T1000 (cell line): ENCODE measurements at regions not wholly inside any gene's neighbourhood (a gene's known extent, or its start where the extent isn't known, plus 50 kb on each side); places are given as distances from the start of the nearest gene placed in this dataset.
"Not testable (repeated sequence)": the region's sequence is repeated elsewhere in the genome, so short reads cannot be mapped to it uniquely, and the experiment has no call there.

Experiments used
- DNase-seq: peaks from one replicate; lab custom pipeline; 2025; ENCODE audit warnings: mixed read lengths; lab: John Stamatoyannopoulos, UW

DNA sequence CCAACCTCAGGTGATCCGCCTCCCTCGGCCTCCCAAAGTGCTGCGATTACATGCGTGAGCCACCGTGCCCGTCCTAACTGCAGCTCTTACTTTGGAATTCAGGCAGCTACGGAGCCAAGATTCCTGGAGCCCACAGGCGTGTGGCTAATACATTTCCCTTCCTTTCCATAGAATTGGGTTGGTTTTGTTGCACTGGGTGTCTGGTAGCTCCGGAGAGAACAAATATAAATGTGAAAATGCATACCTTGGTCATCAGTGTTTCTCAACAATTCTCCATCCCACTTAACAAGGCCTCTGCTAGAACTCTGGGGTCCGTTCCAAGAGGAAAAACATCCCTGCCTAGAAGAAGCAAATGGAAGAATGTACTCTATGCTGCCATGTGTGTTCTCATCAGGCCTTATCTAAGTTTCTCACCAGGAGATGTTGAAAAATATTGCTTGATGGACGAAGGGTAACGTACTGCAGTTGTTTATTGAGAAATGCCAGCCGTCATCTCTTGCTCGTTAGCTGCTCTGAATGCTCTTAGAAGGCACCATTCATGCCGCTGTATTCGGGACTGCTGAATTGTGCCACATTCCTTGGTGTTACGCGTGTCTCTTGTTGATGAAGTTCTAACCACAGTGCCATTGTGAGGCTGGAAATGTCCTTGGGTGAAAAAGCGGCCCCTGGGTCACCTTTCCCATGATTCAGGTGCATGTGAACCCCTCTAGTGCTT, 50.5 kb upstream of the CD99 start:
- DNase-seq, result no peak

DNA sequence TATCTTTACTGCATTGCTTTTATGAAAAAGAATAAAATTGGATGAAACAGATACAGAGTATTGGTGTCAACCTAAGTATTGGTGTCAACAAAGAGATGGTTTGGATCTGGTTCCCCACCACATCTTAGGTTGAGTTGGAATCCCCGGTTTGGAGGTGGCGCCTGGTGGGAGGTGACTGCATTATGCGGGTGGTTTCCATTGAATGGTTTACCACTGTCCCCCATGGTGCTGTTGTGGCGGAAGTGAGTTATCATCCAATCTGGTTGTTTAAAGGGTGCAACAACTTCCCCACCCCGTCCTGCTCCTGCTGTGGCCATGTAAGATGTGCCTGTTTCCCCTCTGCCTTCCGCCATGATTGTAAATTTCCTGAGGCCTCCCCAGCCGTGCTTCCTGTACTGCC, 52.8 kb upstream of the CD99 start:
- DNase-seq, result no peak

DNA sequence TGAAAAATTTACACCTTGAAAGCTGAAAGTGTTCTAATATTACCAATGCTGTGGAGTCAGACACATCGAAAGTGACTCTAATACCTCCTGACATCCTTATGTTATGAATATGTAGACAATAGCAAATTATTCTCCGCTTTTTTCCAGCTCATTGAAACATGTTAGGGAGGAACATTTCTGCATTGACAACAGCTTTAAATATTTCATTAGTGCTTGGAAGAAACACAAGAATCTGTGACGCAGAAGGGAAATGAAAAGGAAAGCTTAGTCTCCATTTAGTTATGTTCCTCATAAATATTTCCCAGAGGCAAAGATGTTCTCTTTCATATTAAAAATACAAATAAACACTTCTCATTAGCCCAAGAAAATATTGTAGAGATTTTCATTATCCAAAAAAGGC, 55.8 kb upstream of the CD99 start:
- DNase-seq, result no peak

DNA sequence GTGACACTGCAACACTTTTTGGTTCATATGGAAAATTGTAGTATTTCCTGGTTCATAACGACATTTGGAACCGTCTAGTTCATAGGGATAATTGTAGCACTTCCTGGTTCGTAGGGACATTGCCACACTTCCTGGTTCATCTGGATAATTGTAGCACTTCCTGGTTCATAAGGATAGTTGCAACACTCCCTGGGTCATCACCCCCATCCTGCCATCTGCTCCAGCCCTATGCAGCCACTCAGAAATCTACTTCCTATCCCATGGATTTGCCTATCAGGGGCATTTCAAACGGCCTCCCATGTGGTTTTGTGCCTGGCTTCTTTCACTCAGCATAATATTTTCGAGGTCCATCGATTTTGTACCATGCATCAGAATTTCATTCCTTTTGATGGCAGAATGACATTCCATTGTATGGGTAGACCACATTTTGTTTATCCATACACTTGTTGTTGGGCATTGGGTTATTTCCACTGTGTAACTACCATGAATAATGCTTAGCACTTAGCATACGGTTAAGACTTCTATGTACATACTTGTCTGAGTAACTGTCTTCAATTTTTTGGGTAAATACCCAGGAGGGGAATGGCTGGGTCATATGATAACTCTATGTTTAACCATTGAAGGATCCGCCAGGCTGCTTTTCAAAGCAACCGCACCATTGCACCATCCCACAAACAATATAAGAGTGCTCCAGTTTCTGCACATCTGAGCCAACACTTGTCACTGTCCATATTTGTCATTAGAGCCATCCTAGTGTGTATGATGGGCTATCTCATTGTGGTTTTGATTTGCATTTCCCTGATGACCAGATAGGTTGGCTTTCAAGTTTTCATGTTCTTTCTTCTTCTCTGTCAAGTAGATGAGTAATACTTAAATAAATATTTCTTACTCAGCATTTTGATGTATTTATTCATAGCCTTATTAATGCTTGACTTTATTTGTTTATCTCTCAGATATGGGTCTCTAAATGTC, 58.3 kb upstream of the CD99 start:
- no peak for DNase-seq

DNA sequence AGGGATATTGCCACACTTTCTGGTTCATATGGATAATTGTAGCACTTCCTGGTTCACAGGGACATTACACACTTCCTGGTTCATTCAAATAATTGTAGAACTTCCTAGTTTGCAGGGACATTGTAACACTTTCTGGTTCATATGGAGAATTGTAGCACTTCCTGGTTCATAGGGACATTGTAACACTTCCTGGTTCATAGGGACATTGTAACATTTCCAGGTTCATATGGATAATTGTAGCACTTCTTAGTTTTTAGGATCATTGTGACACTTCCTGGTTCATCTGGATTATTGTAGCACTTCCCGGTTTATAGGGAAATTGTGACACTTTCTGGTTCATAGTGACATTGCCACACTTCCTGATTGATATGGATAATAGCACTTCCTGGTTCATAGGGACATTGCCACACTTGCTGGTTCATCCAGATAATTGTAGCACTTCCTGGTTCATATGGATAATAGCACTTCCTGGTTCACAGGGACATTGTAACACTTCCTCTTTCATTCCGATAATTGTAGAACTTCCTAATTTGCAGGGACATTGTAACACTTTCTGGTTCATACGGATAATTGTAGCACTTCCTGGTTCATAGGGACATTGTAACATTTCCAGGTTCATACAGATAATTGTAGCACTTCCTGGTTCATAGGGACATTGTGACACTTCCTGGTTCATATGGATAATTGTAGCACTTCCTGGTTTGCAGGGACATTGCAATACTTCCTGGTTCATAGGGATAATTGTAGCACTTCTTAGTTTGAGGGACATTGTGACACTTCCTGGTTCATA, 59.2 kb upstream of the CD99 start:
- no peak for DNase-seq

DNA sequence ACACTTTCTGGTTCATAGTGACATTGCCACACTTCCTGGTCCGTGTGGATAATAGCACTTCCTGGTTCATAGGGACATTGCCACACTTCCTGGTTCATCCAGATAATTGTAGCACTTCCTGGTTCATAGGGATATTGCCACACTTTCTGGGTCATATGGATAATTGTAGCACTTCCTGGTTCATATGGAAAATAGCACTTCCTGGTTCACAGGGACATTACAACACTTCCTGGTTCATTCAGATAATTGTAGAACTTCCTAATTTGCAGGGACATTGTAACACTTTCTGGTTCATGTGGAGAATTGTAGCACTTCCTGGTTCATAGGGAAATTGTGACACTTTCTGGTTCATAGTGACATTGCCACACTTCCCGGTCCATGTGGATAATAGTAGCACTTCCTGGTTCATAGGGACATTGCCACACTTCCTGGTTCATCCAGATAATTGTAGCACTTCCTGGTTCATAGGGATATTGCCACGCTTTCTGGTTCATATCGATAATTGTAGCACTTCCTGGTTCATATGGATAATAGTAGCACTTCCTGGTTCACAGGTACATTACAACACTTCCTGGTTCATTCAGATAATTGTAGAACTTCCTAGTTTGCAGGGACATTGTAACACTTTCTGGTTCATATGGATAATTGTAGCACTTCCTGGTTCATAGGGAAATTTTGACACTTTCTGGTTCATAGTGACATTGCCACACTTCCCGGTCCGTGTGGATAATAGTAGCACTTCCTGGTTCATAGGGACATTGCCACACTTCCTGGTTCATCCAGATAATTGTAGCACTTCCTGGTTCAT, 60.0 kb upstream of the CD99 start:
- not testable (repeated sequence) for DNase-seq

DNA sequence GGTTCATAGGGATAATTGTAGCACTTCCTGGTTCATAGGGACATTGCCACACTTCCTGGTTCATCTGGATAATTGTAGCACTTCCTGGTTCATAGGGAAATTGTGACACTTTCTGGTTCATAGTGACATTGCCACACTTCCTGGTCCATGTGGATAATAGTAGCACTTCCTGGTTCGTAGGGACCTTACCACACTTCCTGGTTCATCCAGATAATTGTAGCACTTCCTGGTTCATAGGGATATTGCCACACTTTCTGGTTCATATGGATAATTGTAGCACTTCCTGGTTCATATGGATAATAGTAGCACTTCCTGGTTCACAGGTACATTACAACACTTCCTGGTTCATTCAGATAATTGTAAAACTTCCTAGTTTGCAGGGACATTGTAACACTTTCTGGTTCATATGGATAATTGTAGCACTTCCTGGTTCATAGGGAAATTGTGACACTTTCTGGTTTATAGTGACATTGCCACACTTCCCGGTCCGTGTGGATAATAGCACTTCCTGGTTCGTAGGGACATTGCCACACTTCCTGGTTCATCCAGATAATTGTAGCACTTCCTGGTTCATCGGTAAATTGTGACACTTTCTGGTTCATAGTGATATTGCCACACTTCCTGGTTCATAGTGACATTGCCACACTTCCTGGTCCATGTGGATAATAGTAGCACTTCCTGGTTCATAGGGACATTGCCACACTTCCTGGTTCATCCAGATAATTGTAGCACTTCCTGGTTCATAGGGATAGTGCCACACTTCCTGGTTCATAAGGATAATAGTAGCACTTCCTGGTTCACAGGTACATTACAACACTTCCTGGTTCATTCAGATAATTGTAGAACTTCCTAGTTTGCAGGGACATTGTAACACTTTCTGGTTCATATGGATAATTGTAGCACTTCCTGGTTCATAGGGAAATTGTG, 60.8 kb upstream of the CD99 start:
- not testable (repeated sequence) for DNase-seq

DNA sequence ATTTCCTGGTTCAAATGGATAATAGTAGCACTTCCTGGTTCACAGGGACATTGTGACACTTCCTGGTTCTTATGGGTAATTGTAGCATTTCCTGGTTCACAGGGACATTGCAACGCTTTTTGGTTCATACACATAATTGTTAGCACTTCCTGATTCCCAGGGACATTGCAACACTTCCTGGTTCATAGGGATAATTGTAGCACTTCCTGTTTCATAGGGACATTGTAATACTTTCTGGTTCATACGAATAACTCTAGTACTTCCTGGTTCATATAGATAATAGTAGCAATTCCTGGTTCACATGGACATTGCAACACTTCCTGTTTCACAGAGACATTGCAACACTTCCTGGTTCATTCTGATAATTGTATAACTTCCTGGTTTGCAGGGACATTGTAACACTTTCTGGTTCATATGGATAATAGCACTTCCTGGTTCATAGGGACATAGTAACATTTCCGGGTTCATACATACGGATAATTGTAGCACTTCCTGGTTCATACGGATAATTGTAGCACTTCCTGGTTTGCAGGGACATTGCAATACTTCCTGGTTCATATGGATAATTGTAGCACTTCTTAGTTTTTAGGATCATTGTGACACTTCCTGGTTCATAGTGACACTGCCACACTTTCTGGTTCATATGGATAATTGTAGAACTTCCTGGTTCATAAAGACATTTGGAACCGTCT, 61.6 kb upstream of the CD99 start:
- DNase-seq, result no peak

DNA sequence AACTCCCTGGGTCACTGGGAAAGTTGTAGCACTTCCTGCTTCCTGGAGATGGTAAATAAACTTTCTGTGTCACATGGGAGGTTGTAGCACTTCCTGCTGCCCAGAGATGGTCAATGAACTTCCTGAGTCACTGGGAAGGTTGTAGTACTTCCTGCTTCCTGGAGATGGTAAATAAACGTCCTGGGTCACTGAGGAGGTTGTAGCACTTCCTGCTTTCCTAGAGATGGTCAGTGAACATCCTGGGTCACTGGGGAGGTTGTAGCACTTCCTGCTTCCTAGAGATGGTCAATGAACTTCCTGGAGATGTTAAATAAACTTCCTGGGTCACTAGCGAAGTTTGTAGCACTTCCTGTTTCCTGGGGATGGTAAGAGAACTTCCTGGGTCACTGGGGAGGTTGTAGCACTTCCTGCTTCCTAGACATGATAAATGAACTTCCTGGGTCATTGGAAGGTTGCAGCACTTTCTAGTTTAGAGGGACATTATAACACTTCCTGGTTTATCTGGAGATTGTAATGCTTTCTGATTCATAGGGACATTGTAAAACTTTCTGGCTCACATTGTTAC, 62.3 kb upstream of the CD99 start:
- no peak for DNase-seq

DNA sequence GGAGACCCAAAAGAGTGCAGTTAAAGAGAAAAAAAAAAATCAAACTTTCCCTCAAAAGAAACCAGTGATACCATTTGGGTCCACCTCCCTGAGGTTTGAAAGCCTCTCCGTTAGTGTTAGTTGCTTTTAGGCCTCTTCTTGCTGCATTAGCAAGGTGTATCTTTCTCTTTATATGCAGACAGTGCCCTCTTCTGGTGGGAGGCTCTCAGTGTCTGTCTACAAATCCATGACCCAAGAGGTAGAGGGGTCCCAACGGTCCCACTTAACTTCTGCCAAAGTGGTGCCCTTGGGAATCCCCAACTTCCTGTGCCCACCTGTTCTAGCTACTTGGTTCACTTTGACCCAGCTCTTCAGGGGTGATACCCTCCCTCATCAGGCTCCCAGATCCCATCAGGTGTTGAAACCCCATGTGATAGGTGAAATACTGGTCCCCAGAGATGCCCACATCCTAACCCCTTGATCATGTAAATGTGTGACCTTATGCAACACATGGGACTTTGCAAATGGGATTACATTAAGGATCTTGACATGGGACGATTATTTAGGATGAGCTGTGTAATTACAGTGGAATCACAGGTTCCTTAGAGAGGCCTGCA, 63.7 kb upstream of the CD99 start:
- no peak for DNase-seq

DNA sequence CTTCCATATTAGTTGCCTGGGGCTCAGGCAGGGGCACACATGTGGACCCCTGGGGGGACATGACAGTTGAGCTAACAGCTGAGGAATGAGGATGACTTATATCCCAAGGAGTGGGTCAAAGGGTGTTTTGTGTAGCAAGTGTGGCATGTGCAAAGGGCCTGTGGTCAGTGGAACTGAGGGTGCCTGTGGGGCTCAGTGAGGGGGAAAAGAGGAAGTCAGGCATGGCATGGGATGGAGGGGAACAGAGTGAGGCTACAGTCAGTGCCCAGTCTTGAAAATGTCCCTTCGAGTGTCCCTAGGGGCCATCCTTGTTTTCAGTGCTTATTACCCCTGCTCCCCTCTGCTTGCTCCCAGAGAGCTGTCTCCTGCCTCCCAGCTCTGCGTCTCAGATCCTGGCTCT, 64.3 kb upstream of the CD99 start:
- DNase-seq, result no peak

DNA sequence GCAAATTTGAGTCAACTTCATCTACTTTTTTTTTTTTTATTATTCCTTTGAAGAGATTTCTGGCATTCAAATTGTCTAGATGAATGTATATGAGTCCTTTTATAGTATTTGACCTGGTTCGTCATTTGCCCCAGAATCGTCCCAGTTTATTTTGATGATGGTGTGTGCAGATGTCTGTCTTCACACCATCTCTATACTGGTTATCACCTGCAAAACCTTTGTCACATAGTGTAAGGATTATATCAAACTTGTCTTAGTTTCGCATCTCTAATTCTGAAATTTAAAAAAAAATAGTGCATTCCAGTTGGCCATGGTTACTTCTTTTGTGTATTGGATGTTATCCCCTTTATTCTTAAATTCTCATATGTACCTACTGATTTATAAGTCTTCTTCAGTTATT, 70.5 kb upstream of the CD99 start:
- DNase-seq, result no peak

DNA sequence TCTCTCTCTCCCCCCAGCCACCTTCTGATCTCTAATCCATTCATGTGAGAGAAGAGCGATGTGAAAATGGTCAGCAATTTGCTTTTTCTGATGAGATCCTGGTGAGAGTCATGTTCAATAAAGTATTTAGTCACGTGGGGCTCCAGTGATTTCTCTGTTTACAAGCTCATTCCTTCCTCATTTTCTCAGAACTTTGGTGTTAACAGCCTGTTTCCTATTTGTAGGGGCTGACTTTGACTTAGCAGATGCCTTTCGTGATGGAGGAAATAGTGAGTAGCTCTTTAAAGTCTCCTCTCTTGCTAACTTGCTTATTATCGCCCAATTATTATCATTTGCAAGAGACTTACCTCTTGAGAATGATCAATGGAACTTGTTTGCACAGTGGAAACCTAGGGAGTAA, 72.6 kb upstream of the CD99 start:
- DNase-seq, result no peak

DNA sequence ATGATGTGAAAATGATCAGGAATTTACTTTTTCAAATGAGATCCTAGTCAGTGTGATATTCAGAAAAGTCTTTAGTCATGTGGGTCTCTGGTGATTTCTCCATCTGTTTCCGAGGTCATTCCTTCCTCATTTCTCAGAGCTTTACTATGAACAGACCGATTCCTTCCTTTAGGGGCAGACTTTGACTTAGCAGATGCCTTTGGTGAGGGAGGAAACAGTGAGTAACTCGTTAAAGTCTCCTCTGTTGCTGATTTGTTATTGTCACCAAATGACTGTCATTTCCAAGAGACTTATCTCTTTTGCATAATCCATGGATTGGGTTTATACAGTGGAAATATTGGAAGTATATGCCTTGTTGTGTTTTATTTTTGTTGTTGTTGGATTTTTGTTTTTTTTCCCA, 76.2 kb upstream of the CD99 start:
- DNase-seq, result no peak

DNA sequence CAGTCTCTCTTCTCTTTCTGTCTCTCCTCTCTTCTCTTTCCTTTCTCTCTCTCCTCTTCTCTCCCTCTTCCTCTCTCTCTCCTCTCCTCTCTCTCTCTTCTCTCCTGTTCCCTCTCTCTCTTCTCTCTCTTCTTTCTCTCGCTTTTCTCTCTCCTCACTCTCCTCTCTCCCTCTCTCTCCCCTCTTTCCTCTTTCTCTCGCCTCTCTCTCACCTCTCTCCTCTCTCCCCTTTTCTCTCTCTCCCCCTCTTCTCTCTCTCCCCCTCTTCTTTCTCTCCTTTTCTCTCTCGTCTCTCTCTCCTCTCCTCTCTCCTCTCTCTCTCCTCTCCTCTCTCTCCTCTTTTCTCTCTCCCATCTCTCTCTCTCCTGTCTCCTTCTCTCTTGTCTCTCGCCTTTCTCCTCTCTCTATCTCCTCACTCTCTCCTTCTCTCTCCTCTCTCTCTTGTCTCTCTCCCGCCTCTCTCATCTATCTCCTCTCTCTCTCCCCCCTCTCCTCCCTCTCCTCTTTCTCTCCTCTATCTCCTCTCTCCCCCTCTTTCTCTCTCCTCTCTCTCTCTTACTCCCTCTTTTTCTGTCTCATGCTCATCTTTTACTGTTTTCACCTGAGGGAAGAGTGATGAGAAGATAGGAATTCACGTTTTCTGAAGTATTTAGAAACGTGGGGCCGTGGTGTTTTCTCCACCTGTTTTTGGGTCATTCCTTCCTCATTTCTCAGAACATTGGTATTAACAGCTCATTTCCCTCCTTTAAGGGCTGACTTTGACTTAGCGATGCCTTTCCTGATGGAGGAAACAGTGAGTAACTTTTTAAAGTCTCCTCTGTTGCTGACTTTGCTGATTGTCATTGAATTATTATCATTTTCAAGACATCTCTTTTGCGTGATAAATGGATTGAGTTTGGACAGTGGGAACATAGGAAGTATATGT, 80.6 kb upstream of the CD99 start:
- no peak for DNase-seq

DNA sequence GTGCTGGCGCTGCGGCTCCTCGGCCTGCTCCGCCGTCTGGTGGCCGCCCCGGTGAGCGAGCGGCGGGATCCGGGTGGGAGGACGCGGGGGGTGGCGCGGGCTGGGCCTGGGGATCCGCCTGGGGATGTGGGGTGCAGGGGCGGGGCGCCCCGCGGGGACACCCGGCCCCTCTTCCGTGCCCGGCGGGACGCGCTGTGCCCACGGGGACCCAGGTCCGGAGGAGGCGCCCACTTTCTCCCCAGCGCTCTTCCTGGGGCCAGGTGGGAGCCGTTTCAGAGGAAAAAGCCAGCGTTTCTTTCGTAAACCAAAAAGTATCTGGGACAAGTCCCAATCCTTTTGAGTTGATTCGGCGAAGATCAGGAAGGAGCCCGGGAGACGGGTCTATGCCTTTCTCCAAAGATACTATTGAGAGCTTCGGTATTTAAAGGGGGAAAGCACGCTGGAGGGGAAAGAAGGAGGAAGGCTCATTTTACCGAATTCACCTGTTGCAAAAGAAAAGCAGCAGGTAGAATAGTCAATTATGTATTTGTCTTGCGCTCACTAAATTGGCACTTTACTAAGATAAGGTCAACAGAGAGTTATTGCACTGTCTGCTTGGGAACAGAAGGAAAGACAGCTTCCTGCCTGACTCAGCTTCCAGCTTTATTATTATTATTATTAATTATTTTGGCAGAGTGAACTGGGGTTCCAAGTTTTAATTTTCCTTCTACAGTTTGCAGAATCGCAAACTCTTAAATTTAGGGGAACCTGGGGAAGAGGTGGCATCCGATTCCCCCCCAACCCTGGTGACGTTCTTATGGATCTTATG, 81.5 kb upstream of the CD99 start:
- no peak for DNase-seq
